Colonic mucosa (tissue), 4 donors: ENCODE measurements at regions not wholly inside any gene's neighbourhood (a gene's known extent, or its start where the extent isn't known, plus 50 kb on each side); places are given as distances from the start of the nearest gene placed in this dataset.

ENCODE experiments used
- DNase-seq: peaks from one replicate; pipeline ENCODE4 v3.0.0-alpha.2; 2020
- H3K27ac ChIP-seq: fragments of 200-600 bp; one replicate; pipeline ENCODE4 v1.8.0; 2021
- H3K27me3 ChIP-seq: fragments of 200-600 bp; one replicate; pipeline ENCODE4 v1.8.0; 2021
- H3K36me3 ChIP-seq: fragments of 200-600 bp; one replicate; pipeline ENCODE4 v1.8.0; 2021
- H3K4me1 ChIP-seq: fragments of 200-600 bp; one replicate; pipeline ENCODE4 v1.8.0; 2021; ENCODE audit warnings: mild to moderate bottlenecking
- H3K4me3 ChIP-seq: fragments of 200-600 bp; one replicate; pipeline ENCODE4 v1.8.0; 2021
- H3K9ac ChIP-seq, 2 donors: one replicate each; pipeline ENCODE4 v1.7.0; 2013; ENCODE audit warnings: control low read depth in 2 of 2, low read depth in 2 of 2, low read length in 2 of 2
- H3K9me3 ChIP-seq: fragments of 200-600 bp; one replicate; pipeline ENCODE4 v1.8.0; 2021
- CTCF ChIP-seq: fragments of 200-600 bp; IDR thresholded peaks from one replicate; pipeline ENCODE4 v1.8.0; 2022; ENCODE audit warnings: antibody characterized with exemption, mild to moderate bottlenecking
- intact Hi-C: fragments of 100-400 bp; cut with DNase I; formaldehyde crosslinking; loops from one replicate; pipeline ENCODE4 v1.14.1; 2022
- donor health status: healthy.
- donor health status: DM: no; HTN: no; CAD: no.
- donor health status: DM: no; HTN: no; CAD: no.

GRCh38 chr5:162990856-162991497 is 446.4 kb upstream of the CCNG1 start:
- no peaks in the 10 kb centered on the region for H3K27me3 ChIP-seq
- intact Hi-C loops = no loop called here
- DNase-seq = no peak
- H3K36me3 ChIP-seq = no peaks in the 10 kb centered on the region
- H3K9ac ChIP-seq = no peak overlapping the region
- no peaks in the 10 kb centered on the region for H3K9me3 ChIP-seq
- H3K4me3 ChIP-seq = no peak overlapping the region
- TF ChIP-seq CTCF = no peak
- no peaks in the 10 kb centered on the region for H3K4me1 ChIP-seq
- H3K27ac ChIP-seq = no peak overlapping the region

GRCh38 chr5:162995568-162995967 is 441.8 kb upstream of the CCNG1 start:
- no peak for TF ChIP-seq CTCF
- Histone ChIP-seq H3K9ac (no peak overlapping the region), H3K36me3 (no peaks in the 10 kb centered on the region), H3K9me3 (no peaks in the 10 kb centered on the region), H3K4me3 (no peak overlapping the region), H3K4me1 (no peaks in the 10 kb centered on the region), H3K27me3 (no peaks in the 10 kb centered on the region), H3K27ac (no peak overlapping the region)
- intact Hi-C loops = no loop called here
- no peak for DNase-seq

GRCh38 chr5:162996053-162996452 is 441.3 kb upstream of the CCNG1 start:
- DNase-seq = no peak
- no peaks in the 10 kb centered on the region for H3K27me3 ChIP-seq
- TF ChIP-seq CTCF = no peak
- intact Hi-C loops = no loop called here
- H3K4me3 ChIP-seq = no peak overlapping the region
- H3K9me3 ChIP-seq = no peaks in the 10 kb centered on the region
- no peaks in the 10 kb centered on the region for H3K4me1 ChIP-seq
- H3K9ac ChIP-seq = no peak overlapping the region
- no peaks in the 10 kb centered on the region for H3K36me3 ChIP-seq
- no peak overlapping the region for H3K27ac ChIP-seq

GRCh38 chr5:163005949-163006348 is 431.4 kb upstream of the CCNG1 start:
- no peak for TF ChIP-seq CTCF
- intact Hi-C loops = no loop called here
- H3K4me1 ChIP-seq = no peaks in the 10 kb centered on the region

GRCh38 chr5:163022582-163023128 is 414.7 kb upstream of the CCNG1 start:
- Histone ChIP-seq H3K27me3 (no peaks in the 10 kb centered on the region), H3K4me3 (no peak overlapping the region), H3K4me1 (no peaks in the 10 kb centered on the region), H3K27ac (no peak overlapping the region), H3K36me3 (no peaks in the 10 kb centered on the region), H3K9ac (no peak overlapping the region), H3K9me3 (no peaks in the 10 kb centered on the region)
- intact Hi-C loops = no loop called here
- DNase-seq = no peak
- no peak for TF ChIP-seq CTCF

More at GRCh38 chr5:163005949-163006348, 431.4 kb upstream of the CCNG1 start:
- DNase-seq = no peak
- Histone ChIP-seq H3K4me3 (no peak overlapping the region), H3K9me3 (no peaks in the 10 kb centered on the region), H3K36me3 (no peaks in the 10 kb centered on the region), H3K9ac (no peak overlapping the region), H3K27me3 (no peaks in the 10 kb centered on the region), H3K27ac (no peak overlapping the region)
